HL-60 (cell line): ENCODE measurements at regions not wholly inside any gene's neighbourhood (a gene's known extent, or its start where the extent isn't known, plus 50 kb on each side); places are given as distances from the start of the nearest gene placed in this dataset.

Source experiments
- CTCF ChIP-seq: IDR thresholded peaks from one replicate; pipeline ENCODE4 v1.5.1; 2011; ENCODE audit warnings: low read length, control low read depth, inconsistent platforms; ENCODE audit not compliant: insufficient read depth
- GABPA ChIP-seq: IDR thresholded peaks from 2 replicates; pipeline ENCODE4 v1.6.1; 2012; ENCODE audit warnings: low read depth
- POLR2AphosphoS5 ChIP-seq: IDR thresholded peaks from 2 replicates; pipeline ENCODE4 v1.6.1; 2012; ENCODE audit warnings: low read depth
- SPI1 ChIP-seq: IDR thresholded peaks from 2 replicates; pipeline ENCODE4 v1.6.1; 2012; ENCODE audit warnings: low read depth, mild to moderate bottlenecking, borderline replicate concordance

- no peak for TF ChIP-seq CTCF
- no peak for TF ChIP-seq POLR2AphosphoS5
- TF ChIP-seq SPI1: no peak
- TF ChIP-seq GABPA: no peak
Measured at GRCh38 chr9:31071606-31072286, 1312.7 kb upstream of the ACO1 start.
